ENCODE measurements at regions not wholly inside any gene's neighbourhood (a gene's known extent, or its start where the extent isn't known, plus 50 kb on each side); places are given as distances from the start of the nearest gene placed in this dataset.
A peak's percentile ranks its signal among the peaks of the same experiment; 100 is the strongest.

DNA sequence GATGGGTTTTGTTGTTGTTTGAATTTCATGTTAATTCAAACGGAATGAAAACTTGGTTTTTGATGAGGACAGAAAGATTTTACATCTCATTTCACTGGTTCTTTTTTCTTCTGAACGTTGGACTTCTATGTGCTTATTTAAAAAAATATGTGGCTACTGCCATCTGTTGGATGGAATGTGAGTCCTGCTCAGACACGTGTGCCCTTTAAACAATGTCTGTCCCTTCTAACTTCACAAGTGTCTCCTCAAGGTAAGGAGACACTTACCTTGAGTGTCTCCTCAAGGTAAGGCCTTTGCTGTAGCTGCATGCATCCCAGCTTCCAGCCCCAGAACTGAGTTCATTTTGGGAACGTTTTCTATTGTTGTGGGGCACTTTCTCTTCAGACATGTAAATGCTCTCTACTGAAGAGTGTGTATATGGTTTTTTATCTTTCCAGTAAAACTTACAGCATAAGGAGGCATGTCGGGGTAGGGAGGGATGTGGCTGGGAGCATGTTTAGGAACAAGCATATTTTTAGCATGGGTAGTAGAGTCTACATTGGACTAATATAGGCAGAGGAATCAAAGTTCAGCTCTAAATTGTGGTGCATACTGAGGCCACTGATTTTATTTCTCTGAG lies 63.1 kb upstream of the UBE3A start:
- Histone ChIP-seq H2AK5ac (ENCODE audit: low read depth, low read length) (no peak overlapping the region), H3K9me3 (ENCODE audit: control insufficient read depth, insufficient read depth, low read length) (no peaks in the 10 kb centered on the region; the same call in 1 of the 2 replicates), H3K23ac (ENCODE audit: low read depth, low read length) (no peak overlapping the region), H3K36me3 (ENCODE audit: control insufficient read depth, insufficient read depth, low read length) (no peaks in the 10 kb centered on the region), H2AK9ac (replicated peaks; ENCODE audit: low read depth, low read length, poor library complexity) (no peak overlapping the region), H2BK15ac (ENCODE audit: low read depth, low read length) (no peak overlapping the region), H4K5ac (ENCODE audit: low read depth, low read length) (no peak overlapping the region), H3K4me2 (ENCODE audit: low read depth, low read length) (no peak overlapping the region), H2AFZ (replicated peaks; ENCODE audit: low read length, poor library complexity) (no peak overlapping the region), H4K91ac (ENCODE audit: insufficient read depth, low read depth, low read length) (no peak overlapping the region), H2BK5ac (ENCODE audit: low read depth, low read length, poor library complexity, severe bottlenecking) (no peak overlapping the region), H2BK20ac (ENCODE audit: low read depth, low read length) (no peak overlapping the region), H3K18ac (ENCODE audit: low read depth, low read length) (no peak overlapping the region), H3K4me3 (ENCODE audit: insufficient read depth, low read depth, low read length) (no peak overlapping the region), H3K27ac (ENCODE audit: insufficient read depth, low read length) (no peak overlapping the region), H3K79me1 (ENCODE audit: low read depth in 1 of 2, low read length in 2 of 2) (no peaks in the 10 kb centered on the region), H3K56ac (ENCODE audit: extremely low read depth, insufficient read depth, low read length) (no peak overlapping the region), H3K4ac (ENCODE audit: low read depth, low read length) (no peak overlapping the region), H3K27me3 (ENCODE audit: control insufficient read depth, insufficient read depth, low read length) (no peaks in the 10 kb centered on the region), H3K9ac (ENCODE audit: low read depth, low read length) (no peak overlapping the region), H4K20me1 (ENCODE audit: insufficient read depth, low read length) (no peaks in the 10 kb centered on the region), H4K8ac (ENCODE audit: low read depth in 2 of 2, low read length in 2 of 2) (no peak overlapping the region), H3K14ac (replicated peaks; ENCODE audit: low read depth, low read length) (no peak overlapping the region), H3K9me1 (ENCODE audit: insufficient read depth, low read length) (no peaks in the 10 kb centered on the region), H2BK120ac (ENCODE audit: low read depth, low read length) (no peak overlapping the region), H3K4me1 (ENCODE audit: control insufficient read depth, insufficient read depth, low read length) (peaks cover 3% of the 10 kb centered on the region; the same call in 1 of the 2 replicates)
- intact Hi-C loops (cut with micrococcal nuclease): loop anchor here (5.0 to 10.0 kb wide), 2 partner anchors 365 to 1857 kb away; partner anchors contain the start of gene MAGEL2
- ATAC-seq (ENCODE audit: low read depth) (peak; percentile 67), DNase-seq (peak; percentile 41)
- in situ Hi-C loops (cut with MboI; ENCODE audit: low sequenced_read_pairs): loop anchor here (10.0 to 25.0 kb wide), 3 partner anchors 433 to 1510 kb away; no protein-coding TSS in a partner anchor
- BruUV-seq (replicated peaks): no TSS peak
- dilution Hi-C loops (cut with HindIII; ENCODE audit: low sequenced_read_pairs, unreplicated experiment): no loop called here
- CTCF ChIA-PET: interaction anchor here (0.7 kb wide), 2 partner anchors 40 to 367 kb away, joined by 4 read pairs; no protein-coding TSS in a partner anchor
- POLR2A ChIA-PET (ENCODE audit: unreplicated experiment): interaction anchor here (0.6 kb wide), 1 partner anchor 1484 kb away, joined by 3 read pairs; no protein-coding TSS in a partner anchor
- no CpG with 5 or more reads among the region's 5 CpGs for WGBS, 2 experiments (ENCODE audit: extremely low coverage in 2 of 2, insufficient read length in 1 of 2)
- no peak for TF ChIP-seq POLR2A (IDR thresholded peaks at IDR 0.05; ENCODE audit: low read depth, low read length)
- TF ChIP-seq ELK1 (IDR thresholded peaks at IDR 0.05; ENCODE audit: borderline replicate concordance, low read depth, low read length): no peak
- no peak for TF ChIP-seq CEBPB (IDR thresholded peaks at IDR 0.05; ENCODE audit: low read depth, low read length)
- TF ChIP-seq RAD21 (IDR thresholded peaks at IDR 0.05; ENCODE audit: low read length): peak; percentile 48
- TF ChIP-seq RFX5 (IDR thresholded peaks at IDR 0.05; ENCODE audit: low read depth, low read length): no peak
- no peak; the same call in 1 of the 2 replicates for TF ChIP-seq BHLHE40 (IDR thresholded peaks at IDR 0.05; ENCODE audit: low read depth, low read length)
- TF ChIP-seq CTCF (conservative IDR thresholded peaks at IDR 0.05; ENCODE audit: low read depth, low read length): peak; percentile 57
- TF ChIP-seq RCOR1 (IDR thresholded peaks at IDR 0.05; ENCODE audit: insufficient replicate concordance, low read length): no peak
- TF ChIP-seq MXI1 (IDR thresholded peaks at IDR 0.05; ENCODE audit: borderline replicate concordance, low read depth, low read length): no peak
- 0 out of 2 replicates have a peak, but pooled peaks have one; percentile 13 for TF ChIP-seq SMC3 (IDR thresholded peaks at IDR 0.05; ENCODE audit: low read depth, low read length)
- no peak for TF ChIP-seq FOS (IDR thresholded peaks at IDR 0.05; ENCODE audit: low read depth, low read length)
- peak; percentile 31; the same call in 1 of the 2 replicates for TF ChIP-seq USF2 (IDR thresholded peaks at IDR 0.05; ENCODE audit: low read depth, low read length)
- no peak for TF ChIP-seq CHD1 (IDR thresholded peaks at IDR 0.05; ENCODE audit: low read depth, low read length)
- TF ChIP-seq MAZ (IDR thresholded peaks at IDR 0.05; ENCODE audit: borderline replicate concordance, low read depth, low read length): no peak
- TF ChIP-seq MAFK (IDR thresholded peaks at IDR 0.05; ENCODE audit: low read depth, low read length): no peak

All from IMR-90 (cell line).